ENCODE measurements at regions not wholly inside any gene's neighbourhood (a gene's known extent, or its start where the extent isn't known, plus 50 kb on each side); places are given as distances from the start of the nearest gene placed in this dataset.

DNA sequence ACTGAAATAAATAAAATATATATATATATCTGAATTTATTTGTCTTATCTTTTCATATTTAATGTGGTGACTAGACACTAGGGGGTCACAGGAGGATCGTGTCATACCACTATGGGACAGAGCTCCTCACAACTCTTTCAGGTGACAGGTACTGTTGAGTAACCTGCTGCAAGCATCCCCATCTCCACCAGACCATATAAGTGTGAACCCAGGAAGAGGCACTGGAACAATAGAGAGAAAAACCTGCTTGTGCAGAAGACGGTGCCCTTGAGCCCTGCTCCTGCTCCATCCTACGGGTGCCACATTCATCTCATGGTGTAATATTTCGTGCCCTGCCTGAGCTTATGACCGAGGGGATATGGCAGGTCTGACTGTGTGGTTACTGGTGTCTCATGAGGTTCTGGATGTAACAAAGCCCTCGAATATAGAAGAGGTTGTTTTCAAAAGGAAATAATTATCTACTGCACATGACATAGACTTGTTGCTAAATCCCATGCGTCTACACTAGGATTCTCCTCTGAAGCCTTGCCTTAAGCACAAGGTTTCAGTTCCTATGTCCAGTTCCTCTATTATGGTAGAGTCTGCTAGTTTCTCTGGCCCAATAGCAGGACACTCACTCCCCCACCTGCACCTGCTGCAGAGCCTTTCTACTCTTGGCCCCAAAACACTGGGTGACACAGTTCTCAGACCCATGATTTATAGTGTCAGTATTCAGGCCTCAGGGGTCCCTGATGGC, 70.4 kb downstream of the GGTLC2 start:
- Histone ChIP-seq H3K27ac (no peak overlapping the region), H3F3A (ENCODE audit: low read depth) (no peaks in the 10 kb centered on the region), H3K36me3 (no peaks in the 10 kb centered on the region), H3K79me2 (ENCODE audit: low read depth) (no peaks in the 10 kb centered on the region), H3K4me2 (no peak overlapping the region), H3K4me3 (no peak overlapping the region), H3K9ac (no peak overlapping the region), H2AFZ (replicated peaks) (no peak overlapping the region), H4K20me1 (ENCODE audit: low read depth) (peaks cover 3% of the 10 kb centered on the region), H3K27me3 (peaks cover 98% of the 10 kb centered on the region), H3K9me3 (ENCODE audit: low read depth) (no peaks in the 10 kb centered on the region), H3K4me1 (no peaks in the 10 kb centered on the region)
- Mint-ChIP-seq H3K27me3 (ENCODE audit: insufficient read depth, low read depth) (peaks cover 10% of the 10 kb centered on the region), H3K36me3 (no peaks in the 10 kb centered on the region), H3K4me1 (no peaks in the 10 kb centered on the region), H3K9me3 (no peaks in the 10 kb centered on the region), H3K4me3 (peak overlapping the region; percentile 47), H3K27ac (no peak overlapping the region)
- no peak for TF ChIP-seq EZH2phosphoT487 (IDR thresholded peaks at IDR 0.05)
- no peak for TF ChIP-seq EZH2 (IDR thresholded peaks at IDR 0.05)
- TF ChIP-seq, protein P1, sequence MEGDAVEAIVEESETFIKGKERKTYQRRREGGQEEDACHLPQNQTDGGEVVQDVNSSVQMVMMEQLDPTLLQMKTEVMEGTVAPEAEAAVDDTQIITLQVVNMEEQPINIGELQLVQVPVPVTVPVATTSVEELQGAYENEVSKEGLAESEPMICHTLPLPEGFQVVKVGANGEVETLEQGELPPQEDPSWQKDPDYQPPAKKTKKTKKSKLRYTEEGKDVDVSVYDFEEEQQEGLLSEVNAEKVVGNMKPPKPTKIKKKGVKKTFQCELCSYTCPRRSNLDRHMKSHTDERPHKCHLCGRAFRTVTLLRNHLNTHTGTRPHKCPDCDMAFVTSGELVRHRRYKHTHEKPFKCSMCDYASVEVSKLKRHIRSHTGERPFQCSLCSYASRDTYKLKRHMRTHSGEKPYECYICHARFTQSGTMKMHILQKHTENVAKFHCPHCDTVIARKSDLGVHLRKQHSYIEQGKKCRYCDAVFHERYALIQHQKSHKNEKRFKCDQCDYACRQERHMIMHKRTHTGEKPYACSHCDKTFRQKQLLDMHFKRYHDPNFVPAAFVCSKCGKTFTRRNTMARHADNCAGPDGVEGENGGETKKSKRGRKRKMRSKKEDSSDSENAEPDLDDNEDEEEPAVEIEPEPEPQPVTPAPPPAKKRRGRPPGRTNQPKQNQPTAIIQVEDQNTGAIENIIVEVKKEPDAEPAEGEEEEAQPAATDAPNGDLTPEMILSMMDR (IDR thresholded peaks at IDR 0.05), result no peak
- DNase-seq (ENCODE audit: low spot score), result no peak

- TF ChIP-seq EZH2 (IDR thresholded peaks at IDR 0.05) (no peak), EZH2phosphoT487 (IDR thresholded peaks at IDR 0.05) (no peak)
- TF ChIP-seq, protein P1 (IDR thresholded peaks at IDR 0.05), result no peak
Observed at GRCh38 chr22:22716136-22716665, 71.8 kb downstream of the GGTLC2 start.

GRCh38 chr22:22717664-22718063, 73.2 kb downstream of the GGTLC2 start:
- Histone ChIP-seq H2AFZ (replicated peaks) (no peak overlapping the region), H3K27ac (no peak overlapping the region), H3K79me2 (ENCODE audit: low read depth) (no peaks in the 10 kb centered on the region), H3F3A (ENCODE audit: low read depth) (no peaks in the 10 kb centered on the region), H4K20me1 (ENCODE audit: low read depth) (no peaks in the 10 kb centered on the region), H3K9ac (no peak overlapping the region), H3K4me1 (no peaks in the 10 kb centered on the region), H3K4me2 (no peak overlapping the region), H3K36me3 (no peaks in the 10 kb centered on the region), H3K27me3 (peaks cover 99% of the 10 kb centered on the region), H3K4me3 (no peak overlapping the region), H3K9me3 (ENCODE audit: low read depth) (no peaks in the 10 kb centered on the region)
- DNase-seq (ENCODE audit: low spot score), result no peak
- TF ChIP-seq EZH2 (IDR thresholded peaks at IDR 0.05) (no peak), EZH2phosphoT487 (IDR thresholded peaks at IDR 0.05) (no peak)
- TF ChIP-seq, protein P1 (IDR thresholded peaks at IDR 0.05), result no peak
- Mint-ChIP-seq H3K36me3 (no peaks in the 10 kb centered on the region), H3K9me3 (no peaks in the 10 kb centered on the region), H3K4me1 (no peaks in the 10 kb centered on the region), H3K27ac (no peak overlapping the region), H3K27me3 (ENCODE audit: insufficient read depth, low read depth) (no peaks in the 10 kb centered on the region), H3K4me3 (no peak overlapping the region)

More at GRCh38 chr22:22716136-22716665, 71.8 kb downstream of the GGTLC2 start:
- H3K4me2 ChIP-seq, result no peak overlapping the region
- H3K36me3 ChIP-seq, result no peaks in the 10 kb centered on the region
- H3K4me1 Mint-ChIP-seq, result no peaks in the 10 kb centered on the region
- H3K9ac ChIP-seq, result no peak overlapping the region
- no peak overlapping the region for H3K4me3 Mint-ChIP-seq
- H3K27me3 ChIP-seq, result peaks cover 99% of the 10 kb centered on the region
- H4K20me1 ChIP-seq (ENCODE audit: low read depth), result peaks cover under 1% of the 10 kb centered on the region
- no peaks in the 10 kb centered on the region for H3K4me1 ChIP-seq
- H3K9me3 ChIP-seq (ENCODE audit: low read depth), result no peaks in the 10 kb centered on the region
- no peak overlapping the region for H3K4me3 ChIP-seq
- peaks cover 5% of the 10 kb centered on the region for H3K27me3 Mint-ChIP-seq (ENCODE audit: insufficient read depth, low read depth)
- H3K79me2 ChIP-seq (ENCODE audit: low read depth), result no peaks in the 10 kb centered on the region
- H3K27ac Mint-ChIP-seq, result no peak overlapping the region
- H3F3A ChIP-seq (ENCODE audit: low read depth), result no peaks in the 10 kb centered on the region
- H2AFZ ChIP-seq (replicated peaks), result no peak overlapping the region
- no peaks in the 10 kb centered on the region for H3K36me3 Mint-ChIP-seq
- H3K27ac ChIP-seq, result no peak overlapping the region
- DNase-seq (ENCODE audit: low spot score), result no peak
- no peaks in the 10 kb centered on the region for H3K9me3 Mint-ChIP-seq

Measured in neural progenitor cell (in vitro differentiated cells).